Lower lobe of right lung (tissue), 2 donors: ENCODE measurements at regions not wholly inside any gene's neighbourhood (a gene's known extent, or its start where the extent isn't known, plus 50 kb on each side); places are given as distances from the start of the nearest gene placed in this dataset.

Experiments used
- ATAC-seq, 2 donors: fragments of 200-7000 bp; cut with Tn5 transposase; one replicate each; pipeline ENCODE4 v1.9.1; 2020 to 2022; ENCODE audit warnings: mild to moderate bottlenecking in 2 of 2, moderate library complexity in 2 of 2
- DNase-seq: peaks from one replicate; pipeline ENCODE4 v3.0.0-alpha.2; 2020
- H3K27ac ChIP-seq: fragments of 200-600 bp; one replicate; pipeline ENCODE4 v1.8.0; 2022
- H3K27me3 ChIP-seq: fragments of 200-600 bp; one replicate; pipeline ENCODE4 v1.8.0; 2022; ENCODE audit warnings: low read depth
- H3K36me3 ChIP-seq: fragments of 200-600 bp; one replicate; pipeline ENCODE4 v1.8.0; 2022; ENCODE audit warnings: mild to moderate bottlenecking
- H3K4me1 ChIP-seq: fragments of 200-600 bp; one replicate; pipeline ENCODE4 v1.8.0; 2022
- H3K4me3 ChIP-seq: fragments of 200-600 bp; one replicate; pipeline ENCODE4 v1.8.0; 2022; ENCODE audit warnings: mild to moderate bottlenecking
- H3K9me3 ChIP-seq: fragments of 200-600 bp; one replicate; pipeline ENCODE4 v1.8.0; 2022
- CTCF ChIP-seq: fragments of 200-600 bp; IDR thresholded peaks from one replicate; pipeline ENCODE4 v1.8.0; 2022; ENCODE audit warnings: antibody characterized with exemption, mild to moderate bottlenecking
- intact Hi-C: fragments of 100-400 bp; cut with DNase I; formaldehyde crosslinking; loops from one replicate; pipeline ENCODE4 v1.11.0; 2022
- donor health status: DM: no; HTN: yes; CAD: no; lungs with severe emphysema.

GRCh38 chrX:2587146-2587545 lies 86.4 kb upstream of the DHRSX start:
- Histone ChIP-seq H3K4me1 (no peaks in the 10 kb centered on the region), H3K4me3 (no peak overlapping the region), H3K27me3 (peaks cover 26% of the 10 kb centered on the region), H3K27ac (no peak overlapping the region), H3K9me3 (no peaks in the 10 kb centered on the region), H3K36me3 (no peaks in the 10 kb centered on the region)
- DNase-seq (no peak), ATAC-seq (no peak)
- intact Hi-C loops: no loop called here
- no peak for TF ChIP-seq CTCF

GRCh38 chrX:2585158-2585470 lies 84.3 kb upstream of the DHRSX start:
- no peak overlapping the region for H3K4me3 ChIP-seq
- H3K27me3 ChIP-seq: peaks cover 39% of the 10 kb centered on the region
- ATAC-seq: no peak
- DNase-seq: no peak
- no peaks in the 10 kb centered on the region for H3K9me3 ChIP-seq
- no peaks in the 10 kb centered on the region for H3K4me1 ChIP-seq
- H3K36me3 ChIP-seq: no peaks in the 10 kb centered on the region
- H3K27ac ChIP-seq: no peak overlapping the region
- intact Hi-C loops: no loop called here
- TF ChIP-seq CTCF: no peak

GRCh38 chrX:2584251-2585157 lies 83.7 kb upstream of the DHRSX start:
- Histone ChIP-seq H3K9me3 (no peaks in the 10 kb centered on the region), H3K27me3 (peaks cover 39% of the 10 kb centered on the region), H3K4me3 (no peak overlapping the region), H3K27ac (no peak overlapping the region), H3K4me1 (no peaks in the 10 kb centered on the region), H3K36me3 (no peaks in the 10 kb centered on the region)
- no peak for ATAC-seq
- intact Hi-C loops: no loop called here
- no peak for DNase-seq
- no peak for TF ChIP-seq CTCF

- peaks cover 39% of the 10 kb centered on the region for H3K27me3 ChIP-seq
- DNase-seq (no peak), ATAC-seq (peak in 1 of 2 donors; percentile 29)
- no peaks in the 10 kb centered on the region for H3K9me3 ChIP-seq
- intact Hi-C loops: no loop called here
- TF ChIP-seq CTCF: no peak
- no peaks in the 10 kb centered on the region for H3K4me1 ChIP-seq
- no peak overlapping the region for H3K4me3 ChIP-seq
- no peaks in the 10 kb centered on the region for H3K36me3 ChIP-seq
- no peak overlapping the region for H3K27ac ChIP-seq
These were observed 82.7 kb upstream of the DHRSX start for GRCh38 chrX:2583194-2584162.

GRCh38 chrX:2582667-2583066 lies 81.9 kb upstream of the DHRSX start:
- no peak for DNase-seq
- H3K27ac ChIP-seq: no peak overlapping the region
- no peaks in the 10 kb centered on the region for H3K9me3 ChIP-seq
- no peaks in the 10 kb centered on the region for H3K36me3 ChIP-seq
- ATAC-seq: no peak
- intact Hi-C loops: no loop called here
- no peak overlapping the region for H3K4me3 ChIP-seq
- no peak for TF ChIP-seq CTCF
- H3K27me3 ChIP-seq: peaks cover 39% of the 10 kb centered on the region
- H3K4me1 ChIP-seq: no peaks in the 10 kb centered on the region
